GM23338 (cell line): ENCODE measurements at regions not wholly inside any gene's neighbourhood (a gene's known extent, or its start where the extent isn't known, plus 50 kb on each side); places are given as distances from the start of the nearest gene placed in this dataset.

ENCODE experiments used
- ATAC-seq: fragments of 200-7000 bp; cut with Tn5 transposase; 3 replicates; pipeline ENCODE4 v1.9.1; 2020
- DNase-seq: peaks from one replicate; pipeline ENCODE4 v3.0.0-alpha.2; 2015; ENCODE audit warnings: low spot score
- H2AFZ ChIP-seq: fragments of 200-600 bp; sonication (generic); 2 replicates; pipeline ENCODE4 v1.8.0; 2016; ENCODE audit warnings: antibody characterized with exemption, mild to moderate bottlenecking, moderate library complexity
- H3F3A ChIP-seq: fragments of 200-600 bp; sonication (generic); replicated peaks from 2 replicates; pipeline ENCODE4 v1.8.0; 2017; ENCODE audit warnings: antibody characterized with exemption, mixed run types, low read depth
- H3K27ac ChIP-seq: fragments of 200-600 bp; sonication (generic); 2 replicates; pipeline ENCODE4 v1.6.1; 2016; ENCODE audit warnings: low read depth
- H3K27me3 ChIP-seq: fragments of 200-600 bp; sonication (generic); 2 replicates; pipeline ENCODE4 v1.8.0; 2016; ENCODE audit warnings: mild to moderate bottlenecking, mixed run types, moderate library complexity; ENCODE audit not compliant: insufficient read depth
- H3K36me3 ChIP-seq: fragments of 200-600 bp; sonication (generic); 2 replicates; pipeline ENCODE4 v1.8.0; 2016; ENCODE audit warnings: mild to moderate bottlenecking; ENCODE audit not compliant: insufficient read depth
- H3K4me1 ChIP-seq: fragments of 200-600 bp; sonication (generic); 2 replicates; pipeline ENCODE4 v1.8.0; 2016; ENCODE audit warnings: mild to moderate bottlenecking, moderate library complexity; ENCODE audit not compliant: insufficient read depth
- H3K4me2 ChIP-seq: fragments of 200-600 bp; sonication (generic); 2 replicates; pipeline ENCODE4 v1.7.1; 2017; ENCODE audit warnings: mixed run types
- H3K4me3 ChIP-seq: fragments of 200-600 bp; sonication (generic); 2 replicates; pipeline ENCODE4 v1.6.1; 2016; ENCODE audit warnings: mixed run types
- H3K79me2 ChIP-seq: fragments of 200-600 bp; sonication (generic); replicated peaks from 2 replicates; pipeline ENCODE4 v1.8.0; 2017; ENCODE audit warnings: mild to moderate bottlenecking; ENCODE audit not compliant: insufficient read depth
- H3K9me2 ChIP-seq: fragments of 200-600 bp; sonication (generic); 2 replicates; pipeline ENCODE4 v1.8.0; 2017; ENCODE audit not compliant: insufficient read depth
- H4K20me1 ChIP-seq: fragments of 200-600 bp; sonication (generic); replicated peaks from 2 replicates; pipeline ENCODE4 v1.8.0; 2017; ENCODE audit warnings: mild to moderate bottlenecking; ENCODE audit not compliant: insufficient read depth
- H3K27ac Mint-ChIP-seq: 2 replicates; pipeline ENCODE4 v1.8.0; 2020; ENCODE audit warnings: inconsistent platforms, mild to moderate bottlenecking, moderate library complexity, mixed read lengths
- H3K27me3 Mint-ChIP-seq: 3 replicates; pipeline ENCODE4 v1.8.0; 2022; ENCODE audit warnings: low read depth, mild to moderate bottlenecking, moderate library complexity, mixed read lengths, inconsistent platforms; ENCODE audit not compliant: insufficient read depth, poor library complexity
- H3K36me3 Mint-ChIP-seq: 3 replicates; pipeline ENCODE4 v1.8.0; 2021; ENCODE audit warnings: low read depth, mild to moderate bottlenecking, inconsistent platforms, moderate library complexity, mixed read lengths
- H3K4me1 Mint-ChIP-seq: 3 replicates; pipeline ENCODE4 v1.8.0; 2020; ENCODE audit warnings: mild to moderate bottlenecking, inconsistent platforms, mixed read lengths
- H3K4me3 Mint-ChIP-seq: 3 replicates; pipeline ENCODE4 v1.8.0; 2021; ENCODE audit warnings: moderate library complexity, mild to moderate bottlenecking, inconsistent platforms, mixed read lengths
- H3K9me3 Mint-ChIP-seq: 3 replicates; pipeline ENCODE4 v1.8.0; 2020; ENCODE audit warnings: moderate library complexity, mild to moderate bottlenecking, inconsistent platforms, mixed read lengths
- CREB1 ChIP-seq: fragments of 250-450 bp; sonication (Bioruptor Pico); IDR thresholded peaks from 2 replicates; pipeline ENCODE4 v1.5.0; 2020; ENCODE audit warnings: low read depth, mild to moderate bottlenecking, moderate library complexity
- CTCF ChIP-seq, 2 experiments: fragments of 200-600 bp in 1 of 2; sonication (generic) in 1 of 2; conservative IDR thresholded peaks; 2 replicates each; pipeline versions ENCODE4 v1.5.1 to v1.6.1; 2016 to 2017; ENCODE audit warnings: antibody characterized with exemption in 2 of 2, low read depth in 2 of 2, mild to moderate bottlenecking in 2 of 2, moderate library complexity in 1 of 2
- ETS1 ChIP-seq: IDR thresholded peaks from 2 replicates; pipeline ENCODE4 v1.6.1; 2016; ENCODE audit warnings: antibody characterized with exemption
- EZH2phosphoT487 ChIP-seq: fragments of 200-600 bp; sonication (generic); IDR thresholded peaks from one replicate; pipeline ENCODE4 v1.8.1; 2018; ENCODE audit warnings: antibody characterized with exemption; ENCODE audit not compliant: unreplicated experiment
- JUNB ChIP-seq: IDR thresholded peaks from one replicate; pipeline ENCODE4 v1.6.1; 2016; ENCODE audit warnings: antibody characterized with exemption; ENCODE audit not compliant: unreplicated experiment
- NANOG ChIP-seq: IDR thresholded peaks from 2 replicates; pipeline ENCODE4 v1.6.1; 2016; ENCODE audit warnings: antibody characterized with exemption, borderline replicate concordance
- POLR2AphosphoS5 ChIP-seq: IDR thresholded peaks from 2 replicates; pipeline ENCODE4 v1.6.1; 2016; ENCODE audit warnings: antibody characterized with exemption, low read depth
- STAT1 ChIP-seq: IDR thresholded peaks from one replicate; pipeline ENCODE4 v1.6.1; 2016; ENCODE audit warnings: antibody characterized with exemption; ENCODE audit not compliant: unreplicated experiment
- ZNF114 ChIP-seq: fragments of 250-450 bp; sonication (Bioruptor Pico); IDR thresholded peaks from 2 replicates; pipeline ENCODE4 v1.5.0; 2020; ENCODE audit warnings: mild to moderate bottlenecking, moderate library complexity
- ZNF331 ChIP-seq: fragments of 250-450 bp; sonication (Bioruptor Pico); IDR thresholded peaks from 2 replicates; pipeline ENCODE4 v1.5.0; 2020; ENCODE audit warnings: low read depth, mild to moderate bottlenecking, moderate library complexity
- ZNF462 ChIP-seq: fragments of 250-450 bp; sonication (Bioruptor Pico); IDR thresholded peaks from 2 replicates; pipeline ENCODE4 v1.5.0; 2020; ENCODE audit warnings: mild to moderate bottlenecking, moderate library complexity

- no peak for TF ChIP-seq CTCF (conservative IDR thresholded peaks at IDR 0.05; ENCODE audit: low read depth in 2 of 2)
- TF ChIP-seq JUNB, result no peak
- no peak for TF ChIP-seq POLR2AphosphoS5
- TF ChIP-seq ZNF331 (CRISPR knock-in tag), result no peak
- TF ChIP-seq ETS1, result no peak
- no peak for TF ChIP-seq EZH2phosphoT487
- no peak for TF ChIP-seq ZNF114 (CRISPR knock-in tag)
- TF ChIP-seq STAT1, result no peak
Observed at GRCh38 chr9:12403721-12404120, 289.5 kb upstream of the TYRP1 start (continued).

GRCh38 chr9:12413986-12414385 is 279.2 kb upstream of the TYRP1 start:
- H3F3A ChIP-seq, result no peaks in the 10 kb centered on the region
- Mint-ChIP-seq H3K4me3 (no peak overlapping the region), H3K27me3 (no peaks in the 10 kb centered on the region), H3K9me3 (no peaks in the 10 kb centered on the region), H3K36me3 (no peaks in the 10 kb centered on the region), H3K4me1 (peaks cover 5% of the 10 kb centered on the region; the same call in 2 of the 3 replicates), H3K27ac (no peak overlapping the region)
- no peaks in the 10 kb centered on the region for H3K9me2 ChIP-seq
- no peaks in the 10 kb centered on the region for H3K79me2 ChIP-seq
- H3K27me3 ChIP-seq, result no peaks in the 10 kb centered on the region
- H2AFZ ChIP-seq, result no peak overlapping the region
- ATAC-seq (no peak), DNase-seq (no peak)
- no peaks in the 10 kb centered on the region for H4K20me1 ChIP-seq
- no peaks in the 10 kb centered on the region for H3K36me3 ChIP-seq
- no peak overlapping the region for H3K27ac ChIP-seq
- no peak overlapping the region for H3K4me2 ChIP-seq
- no peaks in the 10 kb centered on the region for H3K4me1 ChIP-seq
- no peak overlapping the region for H3K4me3 ChIP-seq
- no peak for TF ChIP-seq ZNF114 (CRISPR knock-in tag)
- no peak for TF ChIP-seq ZNF331 (CRISPR knock-in tag)
- TF ChIP-seq ETS1, result no peak
- no peak for TF ChIP-seq STAT1
- no peak for TF ChIP-seq NANOG
- TF ChIP-seq POLR2AphosphoS5, result no peak
- no peak for TF ChIP-seq CREB1
- no peak for TF ChIP-seq ZNF462 (CRISPR knock-in tag)
- no peak for TF ChIP-seq JUNB
- TF ChIP-seq CTCF (conservative IDR thresholded peaks at IDR 0.05; ENCODE audit: low read depth in 2 of 2), result no peak
